Loucy (cell line): ENCODE measurements at regions not wholly inside any gene's neighbourhood (a gene's known extent, or its start where the extent isn't known, plus 50 kb on each side); places are given as distances from the start of the nearest gene placed in this dataset.

Experiments
- H2AFZ ChIP-seq: fragments of 200-600 bp; sonication (generic); 2 replicates; pipeline ENCODE4 v1.6.0; 2016; ENCODE audit warnings: antibody characterized with exemption, mild to moderate bottlenecking, low read length, moderate library complexity
- H3F3A ChIP-seq: fragments of 200-600 bp; 2 replicates; pipeline ENCODE4 v1.6.0; 2016; ENCODE audit warnings: antibody characterized with exemption, low read depth, mild to moderate bottlenecking
- H3K27me3 ChIP-seq: fragments of 200-600 bp; sonication (generic); 2 replicates; pipeline ENCODE4 v1.6.1; 2014; ENCODE audit warnings: low read length, mild to moderate bottlenecking; ENCODE audit not compliant: insufficient read depth, poor library complexity, severe bottlenecking
- H3K36me3 ChIP-seq: fragments of 200-600 bp; sonication (generic); 2 replicates; pipeline ENCODE4 v1.6.1; 2016; ENCODE audit warnings: low read length; ENCODE audit not compliant: insufficient read depth
- H3K4me1 ChIP-seq: fragments of 200-600 bp; sonication (generic); 2 replicates; pipeline ENCODE4 v1.5.1; 2014; ENCODE audit warnings: low read length, mild to moderate bottlenecking; ENCODE audit not compliant: insufficient read depth, poor library complexity, severe bottlenecking
- H3K4me2 ChIP-seq: fragments of 200-600 bp; sonication (generic); 2 replicates; pipeline ENCODE4 v1.6.0; 2014; ENCODE audit warnings: antibody characterized with exemption, low read length, low read depth, mild to moderate bottlenecking; ENCODE audit not compliant: poor library complexity, severe bottlenecking
- H3K4me3 ChIP-seq: fragments of 200-600 bp; sonication (generic); 2 replicates; pipeline ENCODE4 v1.5.1; 2014; ENCODE audit warnings: low read length, mild to moderate bottlenecking, mixed read lengths; ENCODE audit not compliant: poor library complexity, severe bottlenecking
- H3K79me2 ChIP-seq: fragments of 200-600 bp; sonication (generic); 2 replicates; pipeline ENCODE4 v1.6.1; 2014; ENCODE audit warnings: low read length; ENCODE audit not compliant: insufficient read depth
- H3K9ac ChIP-seq: fragments of 200-600 bp; sonication (generic); 2 replicates; pipeline ENCODE4 v1.6.0; 2014; ENCODE audit warnings: mild to moderate bottlenecking, low read depth, low read length, moderate library complexity; ENCODE audit not compliant: poor library complexity, severe bottlenecking
- H3K9me2 ChIP-seq: fragments of 200-600 bp; sonication (generic); replicated peaks from 2 replicates; pipeline ENCODE4 v1.6.1; 2016; ENCODE audit warnings: low read depth, low read length, mixed read lengths
- H3K9me3 ChIP-seq: fragments of 200-600 bp; sonication (generic); 2 replicates; pipeline ENCODE4 v1.6.1; 2014; ENCODE audit warnings: mild to moderate bottlenecking, antibody characterized with exemption, low read length, low read depth; ENCODE audit not compliant: insufficient read depth
- H4K20me1 ChIP-seq: fragments of 200-600 bp; sonication (generic); 2 replicates; pipeline ENCODE4 v1.6.0; 2014; ENCODE audit warnings: antibody characterized with exemption, low read length, mild to moderate bottlenecking; ENCODE audit not compliant: insufficient read depth, poor library complexity, severe bottlenecking
- EZH2phosphoT487 ChIP-seq: fragments of 200-600 bp; IDR thresholded peaks from 2 replicates; pipeline ENCODE4 v1.6.1; 2018; ENCODE audit warnings: antibody characterized with exemption, mild to moderate bottlenecking, moderate library complexity, borderline replicate concordance
- TF ChIP-seq, protein P1 (sequence below): fragments of 200-600 bp; sonication (generic); conservative IDR thresholded peaks from 2 replicates; pipeline ENCODE4 v1.5.1; 2014; ENCODE audit warnings: mild to moderate bottlenecking, antibody characterized with exemption, low read length

DNA sequence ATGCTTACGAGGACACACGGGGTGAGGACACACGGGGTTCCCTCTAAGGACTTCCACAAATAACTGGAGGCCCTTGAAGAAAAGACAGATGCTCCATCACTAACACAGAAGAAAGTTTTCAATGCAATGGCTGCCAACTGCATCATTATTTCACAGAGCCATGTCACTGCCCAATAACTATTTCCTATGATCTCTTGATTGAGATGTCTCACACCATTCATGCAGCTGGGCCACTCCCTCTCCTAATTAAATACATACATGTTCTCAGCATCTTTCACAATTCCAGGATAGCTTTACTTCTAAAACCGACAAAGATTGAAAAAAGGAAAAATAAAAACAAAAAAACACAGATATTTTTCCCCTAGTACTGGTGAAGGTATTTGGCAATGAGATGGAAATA is 650.8 kb downstream of the SEMA5A start:
- Histone ChIP-seq H2AFZ (no peak overlapping the region), H3K4me3 (no peak overlapping the region), H3K27me3 (no peaks in the 10 kb centered on the region), H3K9me3 (no peaks in the 10 kb centered on the region), H3K4me1 (no peaks in the 10 kb centered on the region), H3K9ac (no peak overlapping the region), H3K4me2 (no peak overlapping the region), H3K79me2 (no peaks in the 10 kb centered on the region), H4K20me1 (no peaks in the 10 kb centered on the region), H3K36me3 (no peaks in the 10 kb centered on the region), H3F3A (no peaks in the 10 kb centered on the region), H3K9me2 (no peaks in the 10 kb centered on the region)
- TF ChIP-seq EZH2phosphoT487 = no peak
- TF ChIP-seq, protein P1, sequence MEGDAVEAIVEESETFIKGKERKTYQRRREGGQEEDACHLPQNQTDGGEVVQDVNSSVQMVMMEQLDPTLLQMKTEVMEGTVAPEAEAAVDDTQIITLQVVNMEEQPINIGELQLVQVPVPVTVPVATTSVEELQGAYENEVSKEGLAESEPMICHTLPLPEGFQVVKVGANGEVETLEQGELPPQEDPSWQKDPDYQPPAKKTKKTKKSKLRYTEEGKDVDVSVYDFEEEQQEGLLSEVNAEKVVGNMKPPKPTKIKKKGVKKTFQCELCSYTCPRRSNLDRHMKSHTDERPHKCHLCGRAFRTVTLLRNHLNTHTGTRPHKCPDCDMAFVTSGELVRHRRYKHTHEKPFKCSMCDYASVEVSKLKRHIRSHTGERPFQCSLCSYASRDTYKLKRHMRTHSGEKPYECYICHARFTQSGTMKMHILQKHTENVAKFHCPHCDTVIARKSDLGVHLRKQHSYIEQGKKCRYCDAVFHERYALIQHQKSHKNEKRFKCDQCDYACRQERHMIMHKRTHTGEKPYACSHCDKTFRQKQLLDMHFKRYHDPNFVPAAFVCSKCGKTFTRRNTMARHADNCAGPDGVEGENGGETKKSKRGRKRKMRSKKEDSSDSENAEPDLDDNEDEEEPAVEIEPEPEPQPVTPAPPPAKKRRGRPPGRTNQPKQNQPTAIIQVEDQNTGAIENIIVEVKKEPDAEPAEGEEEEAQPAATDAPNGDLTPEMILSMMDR = no peak

DNA sequence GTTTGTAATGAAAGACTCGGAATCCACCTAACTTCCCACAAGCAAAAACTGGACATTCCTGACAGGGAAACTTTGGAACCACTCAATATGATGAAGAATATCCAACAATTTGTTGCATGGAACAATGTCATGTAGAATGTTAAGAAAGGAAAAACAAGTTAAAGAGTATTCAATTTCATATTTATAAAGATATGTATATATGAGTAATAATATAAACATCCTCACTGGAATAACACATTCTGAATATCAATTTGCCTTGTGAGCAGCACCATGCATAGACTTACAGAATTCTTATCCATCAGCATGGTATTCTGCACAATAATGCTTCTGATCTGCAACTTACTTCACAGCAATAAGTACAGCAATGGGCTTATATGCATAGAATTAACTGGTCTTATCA is 650.3 kb downstream of the SEMA5A start:
- Histone ChIP-seq H3K4me1 (no peaks in the 10 kb centered on the region), H3K9me2 (no peaks in the 10 kb centered on the region)
- TF ChIP-seq EZH2phosphoT487 = no peak
- TF ChIP-seq, protein P1 = no peak

DNA sequence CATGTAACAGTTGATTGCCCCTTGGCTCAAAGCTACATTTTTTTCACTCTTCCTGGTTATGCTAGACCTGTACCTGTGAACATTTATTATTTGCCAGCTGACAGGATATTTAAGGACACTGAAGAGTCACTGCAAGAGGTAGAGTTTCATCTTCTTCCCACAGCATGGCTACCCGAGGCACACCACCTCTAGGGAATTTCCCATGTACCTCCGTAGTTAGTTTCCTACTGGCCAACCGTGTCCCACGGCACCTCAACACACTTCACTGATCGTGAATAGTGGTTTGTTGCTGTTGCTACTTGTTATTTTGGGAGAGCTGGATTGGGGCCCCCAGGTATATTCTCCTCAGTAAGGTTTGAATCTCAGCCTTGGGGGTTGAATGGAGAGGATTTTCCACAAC is 648.6 kb downstream of the SEMA5A start:
- H3K9me2 ChIP-seq = no peaks in the 10 kb centered on the region
- H3K9ac ChIP-seq = no peak overlapping the region
- H3K9me3 ChIP-seq = no peaks in the 10 kb centered on the region
- H4K20me1 ChIP-seq = no peaks in the 10 kb centered on the region
- H3K4me2 ChIP-seq = no peak overlapping the region
- H3F3A ChIP-seq = no peaks in the 10 kb centered on the region
- H3K4me3 ChIP-seq = no peak overlapping the region
- no peak for TF ChIP-seq EZH2phosphoT487
- TF ChIP-seq, protein P1 = no peak
- H3K4me1 ChIP-seq = no peaks in the 10 kb centered on the region
- no peaks in the 10 kb centered on the region for H3K27me3 ChIP-seq
- H3K79me2 ChIP-seq = no peaks in the 10 kb centered on the region
- no peaks in the 10 kb centered on the region for H3K36me3 ChIP-seq
- no peak overlapping the region for H2AFZ ChIP-seq

More for the DNA sequence above, 650.3 kb downstream of the SEMA5A start:
- Histone ChIP-seq H3K36me3 (no peaks in the 10 kb centered on the region), H3F3A (no peaks in the 10 kb centered on the region), H3K79me2 (no peaks in the 10 kb centered on the region), H3K9me3 (no peaks in the 10 kb centered on the region), H2AFZ (no peak overlapping the region), H3K9ac (no peak overlapping the region), H3K4me2 (no peak overlapping the region), H4K20me1 (no peaks in the 10 kb centered on the region), H3K27me3 (no peaks in the 10 kb centered on the region), H3K4me3 (no peak overlapping the region)
